ENCODE measurements at regions not wholly inside any gene's neighbourhood (a gene's known extent, or its start where the extent isn't known, plus 50 kb on each side); places are given as distances from the start of the nearest gene placed in this dataset.

DNA sequence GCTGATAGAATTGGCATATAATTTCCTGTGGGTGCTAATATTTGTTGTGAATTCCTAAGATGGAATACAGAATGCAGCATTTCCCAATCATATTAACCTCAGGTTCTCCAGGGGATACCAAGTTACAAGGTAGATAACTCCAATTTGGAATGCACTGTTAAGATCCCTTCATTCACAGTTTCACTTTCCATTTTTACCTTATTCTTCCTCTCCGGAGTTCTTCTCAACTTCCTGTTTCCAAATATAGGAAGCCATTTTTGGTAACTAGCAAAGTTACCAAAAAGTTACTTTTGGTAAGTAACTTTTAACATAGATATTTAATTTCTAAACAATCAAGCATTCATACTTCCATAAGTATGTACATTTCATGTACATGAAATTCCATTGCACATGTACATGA is 63.5 kb upstream of the PHACTR2 start:
- WGBS, 2 experiments (ENCODE audit: insufficient coverage in 1 of 2, insufficient read length in 1 of 2), result 96% methylated on average over 1 of the region's 1 CpG; no CpG with 5 or more reads in 1 of the 2 experiments
- Histone ChIP-seq H3K4me1 (ENCODE audit: control insufficient read depth, insufficient read depth, low read length) (peaks cover 8% of the 10 kb centered on the region), H3K27ac (ENCODE audit: low read depth, low read length) (no peak overlapping the region), H3K9ac (ENCODE audit: extremely low read depth, low read length, poor library complexity, severe bottlenecking) (no peak overlapping the region), H3K36me3 (ENCODE audit: control insufficient read depth, insufficient read depth, low read length) (no peaks in the 10 kb centered on the region), H3K27me3 (ENCODE audit: control insufficient read depth, insufficient read depth, low read length, poor library complexity, severe bottlenecking) (no peaks in the 10 kb centered on the region), H3K9me3 (ENCODE audit: control insufficient read depth, low read length) (no peaks in the 10 kb centered on the region), H3K4me3 (ENCODE audit: low read length) (no peak overlapping the region)
- no peak for DNase-seq
- Mint-ChIP-seq H3K27me3 (ENCODE audit: insufficient read depth) (no peaks in the 10 kb centered on the region), H3K9me3 (no peaks in the 10 kb centered on the region), H3K4me1 (peaks cover 28% of the 10 kb centered on the region), H3K36me3 (ENCODE audit: low read depth) (no peaks in the 10 kb centered on the region), H3K27ac (no peak overlapping the region), H3K4me3 (no peak overlapping the region)
- TF ChIP-seq, protein P1, sequence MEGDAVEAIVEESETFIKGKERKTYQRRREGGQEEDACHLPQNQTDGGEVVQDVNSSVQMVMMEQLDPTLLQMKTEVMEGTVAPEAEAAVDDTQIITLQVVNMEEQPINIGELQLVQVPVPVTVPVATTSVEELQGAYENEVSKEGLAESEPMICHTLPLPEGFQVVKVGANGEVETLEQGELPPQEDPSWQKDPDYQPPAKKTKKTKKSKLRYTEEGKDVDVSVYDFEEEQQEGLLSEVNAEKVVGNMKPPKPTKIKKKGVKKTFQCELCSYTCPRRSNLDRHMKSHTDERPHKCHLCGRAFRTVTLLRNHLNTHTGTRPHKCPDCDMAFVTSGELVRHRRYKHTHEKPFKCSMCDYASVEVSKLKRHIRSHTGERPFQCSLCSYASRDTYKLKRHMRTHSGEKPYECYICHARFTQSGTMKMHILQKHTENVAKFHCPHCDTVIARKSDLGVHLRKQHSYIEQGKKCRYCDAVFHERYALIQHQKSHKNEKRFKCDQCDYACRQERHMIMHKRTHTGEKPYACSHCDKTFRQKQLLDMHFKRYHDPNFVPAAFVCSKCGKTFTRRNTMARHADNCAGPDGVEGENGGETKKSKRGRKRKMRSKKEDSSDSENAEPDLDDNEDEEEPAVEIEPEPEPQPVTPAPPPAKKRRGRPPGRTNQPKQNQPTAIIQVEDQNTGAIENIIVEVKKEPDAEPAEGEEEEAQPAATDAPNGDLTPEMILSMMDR (conservative IDR thresholded peaks at IDR 0.05), result no peak

DNA sequence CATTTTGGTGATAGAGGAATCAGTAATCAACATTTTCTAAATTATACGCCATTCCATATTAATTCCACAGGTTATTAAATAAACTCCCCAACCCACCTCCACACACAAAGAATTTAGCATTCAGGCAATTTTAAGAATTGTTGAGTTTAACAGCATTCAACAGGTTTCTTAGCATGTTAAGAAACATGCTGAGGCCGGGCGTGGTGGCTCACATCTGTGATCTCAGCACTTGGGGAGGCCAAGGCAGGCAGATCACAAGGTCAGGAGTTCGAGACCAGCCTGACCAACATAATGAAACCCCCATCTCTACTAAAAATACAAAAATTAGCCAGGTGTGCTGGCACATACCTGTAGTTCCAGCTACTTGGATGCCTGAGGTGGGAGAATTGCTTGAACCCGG is 64.0 kb upstream of the PHACTR2 start:
- Histone ChIP-seq H3K36me3 (ENCODE audit: control insufficient read depth, insufficient read depth, low read length) (no peaks in the 10 kb centered on the region), H3K9ac (ENCODE audit: extremely low read depth, low read length, poor library complexity, severe bottlenecking) (no peak overlapping the region), H3K4me1 (ENCODE audit: control insufficient read depth, insufficient read depth, low read length) (peaks cover 8% of the 10 kb centered on the region), H3K4me3 (ENCODE audit: low read length) (no peak overlapping the region), H3K9me3 (ENCODE audit: control insufficient read depth, low read length) (no peaks in the 10 kb centered on the region), H3K27ac (ENCODE audit: low read depth, low read length) (no peak overlapping the region), H3K27me3 (ENCODE audit: control insufficient read depth, insufficient read depth, low read length, poor library complexity, severe bottlenecking) (no peaks in the 10 kb centered on the region)
- TF ChIP-seq, protein P1 (conservative IDR thresholded peaks at IDR 0.05), result no peak
- Mint-ChIP-seq H3K4me1 (peaks cover 32% of the 10 kb centered on the region), H3K4me3 (no peak overlapping the region), H3K27ac (no peak overlapping the region), H3K27me3 (ENCODE audit: insufficient read depth) (no peaks in the 10 kb centered on the region), H3K9me3 (no peaks in the 10 kb centered on the region), H3K36me3 (ENCODE audit: low read depth) (no peaks in the 10 kb centered on the region)
- no peak for DNase-seq
- WGBS, 2 experiments (ENCODE audit: insufficient coverage in 1 of 2, insufficient read length in 1 of 2), result 95 to 100% methylated on average over 1 to 5 of the region's 5 CpGs

DNA sequence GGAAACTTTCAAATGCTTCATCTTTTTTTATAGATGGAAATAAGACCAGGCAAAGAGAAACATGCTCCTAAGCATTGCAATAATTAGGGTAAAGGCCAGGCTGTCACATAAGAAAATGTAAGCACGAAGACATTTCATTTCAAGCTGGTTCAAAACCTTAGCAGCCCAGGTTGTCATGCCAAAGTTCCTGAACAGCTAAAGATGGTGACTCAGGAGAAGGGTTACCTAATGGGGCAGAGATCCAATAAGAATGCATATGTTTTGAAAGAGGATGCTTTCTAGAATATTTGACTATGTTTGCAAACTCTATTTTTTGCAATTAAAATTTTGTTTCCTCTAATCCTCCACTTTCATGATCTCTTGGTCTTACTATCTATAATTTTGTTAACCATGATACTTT is 65.6 kb upstream of the PHACTR2 start:
- 91 to 92% methylated on average over 1 of the region's 1 CpG for WGBS, 2 experiments (ENCODE audit: insufficient coverage in 1 of 2, insufficient read length in 1 of 2)
- TF ChIP-seq, protein P1 (conservative IDR thresholded peaks at IDR 0.05), result no peak
- Histone ChIP-seq H3K9me3 (ENCODE audit: control insufficient read depth, low read length) (no peaks in the 10 kb centered on the region), H3K27ac (ENCODE audit: low read depth, low read length) (no peak overlapping the region), H3K36me3 (ENCODE audit: control insufficient read depth, insufficient read depth, low read length) (no peaks in the 10 kb centered on the region), H3K27me3 (ENCODE audit: control insufficient read depth, insufficient read depth, low read length, poor library complexity, severe bottlenecking) (no peaks in the 10 kb centered on the region), H3K9ac (ENCODE audit: extremely low read depth, low read length, poor library complexity, severe bottlenecking) (no peak overlapping the region), H3K4me3 (ENCODE audit: low read length) (no peak overlapping the region), H3K4me1 (ENCODE audit: control insufficient read depth, insufficient read depth, low read length) (peaks cover 12% of the 10 kb centered on the region)
- Mint-ChIP-seq H3K4me1 (peaks cover 37% of the 10 kb centered on the region), H3K4me3 (no peak overlapping the region), H3K36me3 (ENCODE audit: low read depth) (no peaks in the 10 kb centered on the region), H3K27me3 (ENCODE audit: insufficient read depth) (no peaks in the 10 kb centered on the region), H3K27ac (no peak overlapping the region), H3K9me3 (no peaks in the 10 kb centered on the region)
- DNase-seq, result no peak
